ENCODE measurements at regions not wholly inside any gene's neighbourhood (a gene's known extent, or its start where the extent isn't known, plus 50 kb on each side); places are given as distances from the start of the nearest gene placed in this dataset.
A peak's percentile ranks its signal among the peaks of the same experiment; 100 is the strongest.
"Not testable (repeated sequence)": the region's sequence is repeated elsewhere in the genome, so short reads cannot be mapped to it uniquely, and the experiment has no call there.

DNA sequence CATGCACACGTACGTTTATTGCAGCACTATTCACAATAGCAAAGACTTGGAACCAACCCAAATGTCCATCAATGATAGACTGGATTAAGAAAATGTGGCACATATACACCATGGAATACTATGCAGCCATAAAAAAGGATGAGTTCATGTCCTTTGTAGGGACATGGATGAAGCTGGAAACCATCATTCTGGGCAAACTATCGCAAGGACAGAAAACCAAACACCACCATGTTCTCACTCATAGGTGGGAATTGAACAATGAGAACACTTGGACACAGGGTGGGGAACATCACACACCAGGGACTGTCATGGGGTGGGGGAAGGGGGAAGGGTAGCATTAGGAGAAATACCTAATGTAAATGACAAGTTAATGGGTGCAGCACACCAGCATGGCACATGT, 94.8 kb upstream of the NDUFV2 start:
- CTCF ChIA-PET (ENCODE audit: unreplicated experiment); H3K4me2 ChIP-seq (ENCODE audit: low read length); H3K36me3 ChIP-seq (ENCODE audit: insufficient read depth, low read length); H3K9me2 ChIP-seq (ENCODE audit: insufficient read depth, low read length); DNase-seq (ENCODE audit: low spot score); BruUV-seq (replicated peaks); H4K20me1 ChIP-seq (ENCODE audit: insufficient read depth, low read length); H3K79me2 ChIP-seq (ENCODE audit: insufficient read depth, low read depth, low read length); H2AFZ ChIP-seq (ENCODE audit: low read length); H3K4me3 ChIP-seq (ENCODE audit: low read depth, low read length, poor library complexity, severe bottlenecking): not testable (repeated sequence)
- H3K4me1 ChIP-seq (ENCODE audit: insufficient read depth, low read length, poor library complexity, severe bottlenecking) = peaks cover 27% of the 10 kb centered on the region
- intact Hi-C loops (cut with micrococcal nuclease; ENCODE audit: unreplicated experiment) = loop anchor here (2.0 kb wide), 1 partner anchor 59 kb away; no protein-coding TSS in a partner anchor
- peak overlapping the region; percentile 84 for H3K27ac ChIP-seq (ENCODE audit: low read depth, low read length, poor library complexity, severe bottlenecking)
- peaks cover 30% of the 10 kb centered on the region; the same call in 1 of the 2 replicates for H3K9me3 ChIP-seq (ENCODE audit: low read length)
- POLR2A ChIA-PET = interaction anchor here (0.7 to 1.4 kb wide), 2 partner anchors 10 to 58 kb away, joined by 3 to 6 read pairs; no protein-coding TSS in a partner anchor

GRCh38 chr18:9008200-9008708, 94.2 kb upstream of the NDUFV2 start:
- Histone ChIP-seq H3K36me3 (ENCODE audit: insufficient read depth, low read length) (no peaks in the 10 kb centered on the region; the same call in 1 of the 2 replicates), H3K9me2 (ENCODE audit: insufficient read depth, low read length) (no peaks in the 10 kb centered on the region), H3K79me2 (ENCODE audit: insufficient read depth, low read depth, low read length) (no peaks in the 10 kb centered on the region), H3K4me3 (ENCODE audit: low read depth, low read length, poor library complexity, severe bottlenecking) (no peak overlapping the region), H2AFZ (ENCODE audit: low read length) (peak overlapping the region; percentile 35; the same call in 1 of the 2 replicates), H3K4me1 (ENCODE audit: insufficient read depth, low read length, poor library complexity, severe bottlenecking) (peaks cover 27% of the 10 kb centered on the region), H3K4me2 (ENCODE audit: low read length) (no peak overlapping the region), H3K9me3 (ENCODE audit: low read length) (peaks cover 24% of the 10 kb centered on the region; the same call in 1 of the 2 replicates), H3K27ac (ENCODE audit: low read depth, low read length, poor library complexity, severe bottlenecking) (peak overlapping the region; percentile 12), H4K20me1 (ENCODE audit: insufficient read depth, low read length) (no peaks in the 10 kb centered on the region)
- intact Hi-C loops (cut with micrococcal nuclease; ENCODE audit: unreplicated experiment) = no loop called here
- ChIA-PET POLR2A (interaction anchor here (0.7 kb wide), 1 partner anchor 58 kb away, joined by 3 read pairs; no protein-coding TSS in a partner anchor), CTCF (ENCODE audit: unreplicated experiment) (no interaction called here)
- BruUV-seq (replicated peaks) = no TSS peak
- no peak for TF ChIP-seq CTCF (conservative IDR thresholded peaks at IDR 0.05; ENCODE audit: low read length)
- TF ChIP-seq EZH2phosphoT487 (IDR thresholded peaks at IDR 0.05; ENCODE audit: borderline replicate concordance, low read depth, low read length) = no peak
- DNase-seq (ENCODE audit: low spot score) = peak; percentile 27

- no peak overlapping the region for H3K4me2 ChIP-seq (ENCODE audit: low read length)
- H3K9me3 ChIP-seq (ENCODE audit: low read length) = peaks cover 17% of the 10 kb centered on the region; the same call in 1 of the 2 replicates
- POLR2A ChIA-PET = interaction anchor here (0.7 to 1.1 kb wide), 4 partner anchors 9 to 735 kb away, joined by 3 to 4 read pairs (median 3); no protein-coding TSS in a partner anchor
- DNase-seq (ENCODE audit: low spot score) = no peak
- peaks cover 27% of the 10 kb centered on the region for H3K4me1 ChIP-seq (ENCODE audit: insufficient read depth, low read length, poor library complexity, severe bottlenecking)
- H4K20me1 ChIP-seq (ENCODE audit: insufficient read depth, low read length) = no peaks in the 10 kb centered on the region
- intact Hi-C loops (cut with micrococcal nuclease; ENCODE audit: unreplicated experiment) = no loop called here
- CTCF ChIA-PET (ENCODE audit: unreplicated experiment) = interaction anchor here (0.6 kb wide), 1 partner anchor 192 kb away, joined by 3 read pairs; no protein-coding TSS in a partner anchor
- TF ChIP-seq CTCF (conservative IDR thresholded peaks at IDR 0.05; ENCODE audit: low read length) = no peak
- TF ChIP-seq EZH2phosphoT487 (IDR thresholded peaks at IDR 0.05; ENCODE audit: borderline replicate concordance, low read depth, low read length) = no peak
- BruUV-seq (replicated peaks) = no TSS peak
- no peaks in the 10 kb centered on the region for H3K9me2 ChIP-seq (ENCODE audit: insufficient read depth, low read length)
- H3K27ac ChIP-seq (ENCODE audit: low read depth, low read length, poor library complexity, severe bottlenecking) = no peak overlapping the region
- H3K79me2 ChIP-seq (ENCODE audit: insufficient read depth, low read depth, low read length) = no peaks in the 10 kb centered on the region
- peak overlapping the region; percentile 35; the same call in 1 of the 2 replicates for H2AFZ ChIP-seq (ENCODE audit: low read length)
- H3K4me3 ChIP-seq (ENCODE audit: low read depth, low read length, poor library complexity, severe bottlenecking) = no peak overlapping the region
- H3K36me3 ChIP-seq (ENCODE audit: insufficient read depth, low read length) = no peaks in the 10 kb centered on the region; the same call in 1 of the 2 replicates
These were observed 93.5 kb upstream of the NDUFV2 start for GRCh38 chr18:9008709-9009635.

Data from OCI-LY7 (cell line).